ENCODE measurements at regions not wholly inside any gene's neighbourhood (a gene's known extent, or its start where the extent isn't known, plus 50 kb on each side); places are given as distances from the start of the nearest gene placed in this dataset.

GRCh38 chr2:226601881-226602662 is 197.5 kb downstream of the IRS1 start:
- no TSS peak for BruUV-seq (replicated peaks)
- in situ Hi-C loops (cut with HindIII; ENCODE audit: low pct_unique_long_range_greater_than_20kb, low sequenced_read_pairs): no loop called here
- CTCF ChIA-PET: no interaction called here

GRCh38 chr2:226600802-226601201 is 198.8 kb downstream of the IRS1 start:
- Histone ChIP-seq H3K27me3 (ENCODE audit: control insufficient read depth, insufficient read depth, low read length) (no peaks in the 10 kb centered on the region), H3K4me1 (ENCODE audit: control insufficient read depth, insufficient read depth, low read length) (no peaks in the 10 kb centered on the region), H3K36me3 (ENCODE audit: control insufficient read depth, insufficient read depth, low read length) (no peaks in the 10 kb centered on the region), H3K9me3 (ENCODE audit: control insufficient read depth, insufficient read depth, low read depth, low read length) (no peaks in the 10 kb centered on the region), H3K4me3 (ENCODE audit: low read depth in 2 of 2, low read length in 2 of 2) (no peak overlapping the region), H3K27ac (ENCODE audit: low read length) (no peak overlapping the region)
- ATAC-seq (no peak), DNase-seq (ENCODE audit: low read depth, low spot score) (no peak)
- in situ Hi-C loops (cut with HindIII; ENCODE audit: low pct_unique_long_range_greater_than_20kb, low sequenced_read_pairs) (no loop called here), intact Hi-C loops (cut with micrococcal nuclease; ENCODE audit: unreplicated experiment) (no loop called here)
- ChIA-PET CTCF (no interaction called here), POLR2A (no interaction called here)
- no TSS peak for BruUV-seq (replicated peaks)
- TF ChIP-seq, protein P1, sequence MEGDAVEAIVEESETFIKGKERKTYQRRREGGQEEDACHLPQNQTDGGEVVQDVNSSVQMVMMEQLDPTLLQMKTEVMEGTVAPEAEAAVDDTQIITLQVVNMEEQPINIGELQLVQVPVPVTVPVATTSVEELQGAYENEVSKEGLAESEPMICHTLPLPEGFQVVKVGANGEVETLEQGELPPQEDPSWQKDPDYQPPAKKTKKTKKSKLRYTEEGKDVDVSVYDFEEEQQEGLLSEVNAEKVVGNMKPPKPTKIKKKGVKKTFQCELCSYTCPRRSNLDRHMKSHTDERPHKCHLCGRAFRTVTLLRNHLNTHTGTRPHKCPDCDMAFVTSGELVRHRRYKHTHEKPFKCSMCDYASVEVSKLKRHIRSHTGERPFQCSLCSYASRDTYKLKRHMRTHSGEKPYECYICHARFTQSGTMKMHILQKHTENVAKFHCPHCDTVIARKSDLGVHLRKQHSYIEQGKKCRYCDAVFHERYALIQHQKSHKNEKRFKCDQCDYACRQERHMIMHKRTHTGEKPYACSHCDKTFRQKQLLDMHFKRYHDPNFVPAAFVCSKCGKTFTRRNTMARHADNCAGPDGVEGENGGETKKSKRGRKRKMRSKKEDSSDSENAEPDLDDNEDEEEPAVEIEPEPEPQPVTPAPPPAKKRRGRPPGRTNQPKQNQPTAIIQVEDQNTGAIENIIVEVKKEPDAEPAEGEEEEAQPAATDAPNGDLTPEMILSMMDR (IDR thresholded peaks at IDR 0.05): no peak
- TF ChIP-seq, protein P2, sequence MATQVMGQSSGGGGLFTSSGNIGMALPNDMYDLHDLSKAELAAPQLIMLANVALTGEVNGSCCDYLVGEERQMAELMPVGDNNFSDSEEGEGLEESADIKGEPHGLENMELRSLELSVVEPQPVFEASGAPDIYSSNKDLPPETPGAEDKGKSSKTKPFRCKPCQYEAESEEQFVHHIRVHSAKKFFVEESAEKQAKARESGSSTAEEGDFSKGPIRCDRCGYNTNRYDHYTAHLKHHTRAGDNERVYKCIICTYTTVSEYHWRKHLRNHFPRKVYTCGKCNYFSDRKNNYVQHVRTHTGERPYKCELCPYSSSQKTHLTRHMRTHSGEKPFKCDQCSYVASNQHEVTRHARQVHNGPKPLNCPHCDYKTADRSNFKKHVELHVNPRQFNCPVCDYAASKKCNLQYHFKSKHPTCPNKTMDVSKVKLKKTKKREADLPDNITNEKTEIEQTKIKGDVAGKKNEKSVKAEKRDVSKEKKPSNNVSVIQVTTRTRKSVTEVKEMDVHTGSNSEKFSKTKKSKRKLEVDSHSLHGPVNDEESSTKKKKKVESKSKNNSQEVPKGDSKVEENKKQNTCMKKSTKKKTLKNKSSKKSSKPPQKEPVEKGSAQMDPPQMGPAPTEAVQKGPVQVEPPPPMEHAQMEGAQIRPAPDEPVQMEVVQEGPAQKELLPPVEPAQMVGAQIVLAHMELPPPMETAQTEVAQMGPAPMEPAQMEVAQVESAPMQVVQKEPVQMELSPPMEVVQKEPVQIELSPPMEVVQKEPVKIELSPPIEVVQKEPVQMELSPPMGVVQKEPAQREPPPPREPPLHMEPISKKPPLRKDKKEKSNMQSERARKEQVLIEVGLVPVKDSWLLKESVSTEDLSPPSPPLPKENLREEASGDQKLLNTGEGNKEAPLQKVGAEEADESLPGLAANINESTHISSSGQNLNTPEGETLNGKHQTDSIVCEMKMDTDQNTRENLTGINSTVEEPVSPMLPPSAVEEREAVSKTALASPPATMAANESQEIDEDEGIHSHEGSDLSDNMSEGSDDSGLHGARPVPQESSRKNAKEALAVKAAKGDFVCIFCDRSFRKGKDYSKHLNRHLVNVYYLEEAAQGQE (IDR thresholded peaks at IDR 0.05; ENCODE audit: insufficient read depth in 1 of 2, low read depth in 2 of 2, low read length in 1 of 2): no peak
- no peak for TF ChIP-seq TCF7L2 (IDR thresholded peaks at IDR 0.05; ENCODE audit: low read depth, low read length)
- no peak for TF ChIP-seq SIN3A (IDR thresholded peaks at IDR 0.05; ENCODE audit: borderline replicate concordance, insufficient read depth, low read depth, low read length)
- no peak for TF ChIP-seq POLR2AphosphoS5 (IDR thresholded peaks at IDR 0.05; ENCODE audit: low read depth, low read length)

More at GRCh38 chr2:226601881-226602662, 197.5 kb downstream of the IRS1 start:
- H3K36me3 ChIP-seq (ENCODE audit: control insufficient read depth, insufficient read depth, low read length): no peaks in the 10 kb centered on the region
- H3K4me3 ChIP-seq (ENCODE audit: low read depth in 2 of 2, low read length in 2 of 2): no peak overlapping the region
- H3K27me3 ChIP-seq (ENCODE audit: control insufficient read depth, insufficient read depth, low read length): no peaks in the 10 kb centered on the region
- TF ChIP-seq, protein P1 (IDR thresholded peaks at IDR 0.05): no peak
- TF ChIP-seq POLR2AphosphoS5 (IDR thresholded peaks at IDR 0.05; ENCODE audit: low read depth, low read length) (no peak), TCF7L2 (IDR thresholded peaks at IDR 0.05; ENCODE audit: low read depth, low read length) (no peak), SIN3A (IDR thresholded peaks at IDR 0.05; ENCODE audit: borderline replicate concordance, insufficient read depth, low read depth, low read length) (no peak)
- TF ChIP-seq, protein P2 (IDR thresholded peaks at IDR 0.05; ENCODE audit: insufficient read depth in 1 of 2, low read depth in 2 of 2, low read length in 1 of 2): no peak
- intact Hi-C loops (cut with micrococcal nuclease; ENCODE audit: unreplicated experiment): no loop called here
- ATAC-seq: no peak
- POLR2A ChIA-PET: no interaction called here
- no peaks in the 10 kb centered on the region for H3K4me1 ChIP-seq (ENCODE audit: control insufficient read depth, insufficient read depth, low read length)
- no peak for DNase-seq (ENCODE audit: low read depth, low spot score)
- no peak overlapping the region for H3K27ac ChIP-seq (ENCODE audit: low read length)
- no peaks in the 10 kb centered on the region for H3K9me3 ChIP-seq (ENCODE audit: control insufficient read depth, insufficient read depth, low read depth, low read length)

Data from Panc1 (cell line).